ENCODE measurements at regions not wholly inside any gene's neighbourhood (a gene's known extent, or its start where the extent isn't known, plus 50 kb on each side); places are given as distances from the start of the nearest gene placed in this dataset.
"Not testable (repeated sequence)": the region's sequence is repeated elsewhere in the genome, so short reads cannot be mapped to it uniquely, and the experiment has no call there.

DNA sequence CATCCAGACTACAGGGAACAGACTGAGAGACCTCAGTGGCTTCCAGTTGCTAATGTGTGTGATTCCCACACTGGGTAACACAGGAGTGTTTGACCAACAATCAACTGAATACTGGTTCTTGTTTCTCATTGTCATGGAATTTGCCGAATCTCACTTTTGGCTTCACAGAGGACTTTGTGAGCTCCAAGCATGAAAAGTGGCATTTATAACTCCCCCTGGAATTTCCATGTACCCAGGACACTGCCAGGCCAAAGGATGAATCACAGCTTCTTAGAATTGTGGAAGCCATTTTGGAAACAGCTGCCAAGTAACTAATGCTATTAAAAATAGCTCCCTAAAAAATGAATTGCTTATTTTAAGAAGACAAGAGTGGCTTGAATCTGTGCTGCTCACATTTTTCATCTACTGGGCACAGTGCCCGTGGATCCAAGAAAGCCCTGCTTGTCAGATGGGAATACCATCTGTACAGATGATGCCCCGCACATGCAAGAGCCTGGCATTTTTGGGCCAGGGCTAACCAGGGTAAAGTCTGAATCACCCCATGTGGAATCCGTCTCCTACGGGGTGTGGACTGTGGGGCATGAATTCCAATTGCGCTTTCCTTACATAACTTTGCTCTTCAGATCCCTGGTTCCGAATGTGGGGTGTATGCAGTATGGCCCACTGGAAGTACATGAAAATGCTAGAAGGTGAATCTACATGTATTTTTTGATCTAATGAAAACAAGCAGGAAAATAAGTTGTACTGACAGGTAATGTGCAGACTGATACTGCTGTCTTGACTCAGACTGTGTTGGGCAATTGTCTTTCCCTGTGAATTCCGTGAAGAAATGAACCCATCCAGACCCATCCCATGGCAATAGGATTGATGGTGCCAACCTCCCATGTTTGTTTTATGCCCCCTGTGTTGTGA, 487.3 kb downstream of the SIPA1L2 start:
- H3K9me3 ChIP-seq (ENCODE audit: control insufficient read depth, low read length): no peaks in the 10 kb centered on the region
- H3K4me1 ChIP-seq (ENCODE audit: control insufficient read depth in 1 of 2, insufficient read depth in 2 of 2, low read length in 2 of 2): peaks cover 3 to 8% of the 10 kb centered on the region in 2 donors
- ATAC-seq (ENCODE audit: low FRiP score): peak; percentile 86
- 8 to 13% methylated on average over 8 of the region's 8 CpGs for WGBS, 2 donors
- H3K4me3 ChIP-seq (ENCODE audit: low read length in 2 of 2): no peak overlapping the region
- peak; percentile 84 for DNase-seq
- intact Hi-C loops (cut with DNase I): loop anchor here (10.0 kb wide), 3 partner anchors 298 to 492 kb away; partner anchors contain the start of gene SIPA1L2 (in 1 of the 2)
- no peaks in the 10 kb centered on the region for H3K36me3 ChIP-seq (ENCODE audit: control insufficient read depth in 1 of 2, insufficient read depth in 2 of 2, low read length in 1 of 2)
- peak overlapping the region; percentile 57 to 90 for H3K27ac ChIP-seq (ENCODE audit: low read depth in 1 of 2, low read length in 2 of 2)
- no peaks in the 10 kb centered on the region for H3K27me3 ChIP-seq (ENCODE audit: control insufficient read depth in 1 of 2, insufficient read depth in 2 of 2, low read length in 1 of 2)

DNA sequence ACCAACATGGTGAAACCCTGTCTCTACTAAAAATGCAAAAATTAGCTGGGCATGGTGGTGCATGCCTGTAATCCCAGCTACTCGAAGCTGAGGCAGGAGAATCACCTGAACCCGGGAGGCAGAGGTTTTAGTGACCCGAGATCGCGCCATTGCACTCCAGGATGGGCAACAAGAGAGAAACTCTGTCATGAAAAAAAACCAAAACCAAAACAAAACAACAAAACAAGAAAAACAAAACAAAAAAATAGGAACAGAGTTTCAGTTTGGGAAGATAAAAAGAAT, 488.8 kb downstream of the SIPA1L2 start:
- intact Hi-C loops (cut with DNase I): loop anchor here (10.0 kb wide), 3 partner anchors 296 to 494 kb away; partner anchors contain the start of gene SIPA1L2 (in 1 of the 2)
- H3K27ac ChIP-seq (ENCODE audit: low read depth in 1 of 2, low read length in 2 of 2); H3K27me3 ChIP-seq (ENCODE audit: control insufficient read depth in 1 of 2, insufficient read depth in 2 of 2, low read length in 1 of 2); ATAC-seq (ENCODE audit: low FRiP score); H3K36me3 ChIP-seq (ENCODE audit: control insufficient read depth in 1 of 2, insufficient read depth in 2 of 2, low read length in 1 of 2); H3K9me3 ChIP-seq (ENCODE audit: control insufficient read depth, low read length); DNase-seq; H3K4me3 ChIP-seq (ENCODE audit: low read length in 2 of 2); H3K4me1 ChIP-seq (ENCODE audit: control insufficient read depth in 1 of 2, insufficient read depth in 2 of 2, low read length in 2 of 2): not testable (repeated sequence)
- 88 to 89% methylated on average over 5 of the region's 5 CpGs for WGBS, 2 donors

DNA sequence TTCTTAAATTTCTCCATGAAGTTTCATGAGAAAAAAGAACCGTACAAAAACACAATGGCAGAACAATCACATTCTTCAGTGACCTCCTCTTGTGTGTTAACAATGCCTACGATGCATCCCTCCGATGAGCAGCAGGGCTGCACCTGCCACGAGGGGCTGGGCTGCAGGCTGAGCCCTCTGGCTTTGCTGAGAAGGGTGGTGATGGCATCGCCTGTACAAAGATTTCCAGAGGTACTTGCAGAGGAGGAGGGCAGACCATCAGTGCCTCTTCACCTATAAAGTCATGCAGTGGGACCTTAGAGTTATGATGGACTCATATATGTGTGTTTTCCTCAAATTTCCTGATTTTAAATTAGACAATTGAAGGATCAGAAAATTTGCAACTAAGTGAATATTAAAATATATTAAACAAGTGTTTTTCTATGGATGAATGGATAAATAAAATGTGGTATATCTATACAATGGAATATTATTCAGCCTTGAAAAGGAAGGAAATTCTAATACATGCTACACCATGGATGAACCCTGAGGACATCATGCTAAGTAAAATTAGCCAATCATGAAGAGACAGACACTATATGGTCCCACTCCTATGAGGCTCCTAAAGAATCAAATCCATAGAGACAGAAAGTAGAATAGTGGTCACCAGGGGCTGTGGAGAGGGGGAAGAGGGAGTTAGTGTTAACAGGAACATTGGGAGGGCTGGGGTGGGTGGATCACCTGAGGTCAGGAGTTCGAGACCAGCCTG, 489.3 kb downstream of the SIPA1L2 start:
- Histone ChIP-seq H3K27me3 (ENCODE audit: control insufficient read depth in 1 of 2, insufficient read depth in 2 of 2, low read length in 1 of 2) (no peaks in the 10 kb centered on the region), H3K9me3 (ENCODE audit: control insufficient read depth, low read length) (no peaks in the 10 kb centered on the region), H3K4me1 (ENCODE audit: control insufficient read depth in 1 of 2, insufficient read depth in 2 of 2, low read length in 2 of 2) (peaks cover 3 to 8% of the 10 kb centered on the region in 2 donors), H3K4me3 (ENCODE audit: low read length in 2 of 2) (no peak overlapping the region), H3K27ac (ENCODE audit: low read depth in 1 of 2, low read length in 2 of 2) (no peak overlapping the region), H3K36me3 (ENCODE audit: control insufficient read depth in 1 of 2, insufficient read depth in 2 of 2, low read length in 1 of 2) (no peaks in the 10 kb centered on the region)
- ATAC-seq (ENCODE audit: low FRiP score): no peak
- no peak for DNase-seq
- 74 to 92% methylated on average over 6 of the region's 6 CpGs for WGBS, 2 donors
- intact Hi-C loops (cut with DNase I): loop anchor here (10.0 kb wide), 3 partner anchors 296 to 494 kb away; partner anchors contain the start of gene SIPA1L2 (in 1 of the 2)

DNA sequence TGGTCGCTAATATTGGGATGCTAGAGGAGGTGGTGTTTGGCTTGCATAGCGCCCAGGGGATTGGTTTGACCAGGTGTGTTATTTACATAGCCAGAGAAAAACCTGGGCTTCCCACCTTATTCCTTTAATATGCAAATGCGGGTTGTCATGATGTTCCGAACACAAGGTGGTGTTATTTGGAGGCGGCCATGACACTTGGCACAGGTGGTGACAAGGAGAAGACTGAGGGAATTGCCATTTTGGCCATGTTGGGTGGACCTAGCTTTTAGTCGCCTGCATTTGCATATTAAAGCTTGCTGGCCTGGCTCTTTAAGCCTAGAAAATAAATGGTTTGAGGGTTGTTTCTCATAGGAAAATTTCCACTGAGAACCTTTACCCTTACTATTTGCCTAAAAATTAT, 490.5 kb downstream of the SIPA1L2 start:
- H3K27me3 ChIP-seq (ENCODE audit: control insufficient read depth in 1 of 2, insufficient read depth in 2 of 2, low read length in 1 of 2): no peaks in the 10 kb centered on the region
- no peaks in the 10 kb centered on the region for H3K9me3 ChIP-seq (ENCODE audit: control insufficient read depth, low read length)
- DNase-seq: no peak
- H3K4me1 ChIP-seq (ENCODE audit: control insufficient read depth in 1 of 2, insufficient read depth in 2 of 2, low read length in 2 of 2): peaks cover 3 to 8% of the 10 kb centered on the region in 2 donors
- no peak overlapping the region for H3K27ac ChIP-seq (ENCODE audit: low read depth in 1 of 2, low read length in 2 of 2)
- no peak for ATAC-seq (ENCODE audit: low FRiP score)
- intact Hi-C loops (cut with DNase I): no loop called here
- no peak overlapping the region for H3K4me3 ChIP-seq (ENCODE audit: low read length in 2 of 2)
- 96 to 99% methylated on average over 6 of the region's 6 CpGs for WGBS, 2 donors
- no peaks in the 10 kb centered on the region for H3K36me3 ChIP-seq (ENCODE audit: control insufficient read depth in 1 of 2, insufficient read depth in 2 of 2, low read length in 1 of 2)

DNA sequence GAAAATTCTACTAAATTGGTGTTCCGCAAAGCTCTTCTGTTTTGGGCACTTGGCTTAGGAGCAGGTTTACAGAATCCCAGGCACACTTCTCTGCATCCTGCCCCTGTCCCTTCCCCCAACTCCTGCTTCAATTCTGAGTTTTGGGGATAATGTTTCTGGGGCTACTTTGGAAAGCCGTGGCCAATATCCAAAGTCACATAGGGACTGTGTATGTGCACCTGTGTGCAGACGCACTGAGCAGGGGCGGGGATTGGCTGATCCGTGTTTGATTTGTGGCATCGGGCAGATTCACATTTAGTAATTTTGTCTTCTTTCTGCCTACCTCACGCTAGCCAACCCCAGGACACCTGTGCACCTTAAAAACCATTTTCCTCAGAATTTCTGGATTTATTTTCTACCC, 491.9 kb downstream of the SIPA1L2 start:
- H3K27me3 ChIP-seq (ENCODE audit: control insufficient read depth in 1 of 2, insufficient read depth in 2 of 2, low read length in 1 of 2): no peaks in the 10 kb centered on the region
- peaks cover 1 to 2% of the 10 kb centered on the region in 2 donors for H3K4me1 ChIP-seq (ENCODE audit: control insufficient read depth in 1 of 2, insufficient read depth in 2 of 2, low read length in 2 of 2)
- H3K4me3 ChIP-seq (ENCODE audit: low read length in 2 of 2): no peak overlapping the region
- ATAC-seq (ENCODE audit: low FRiP score) (no peak), DNase-seq (no peak)
- 89 to 90% methylated on average over 7 of the region's 7 CpGs for WGBS, 2 donors
- H3K27ac ChIP-seq (ENCODE audit: low read depth in 1 of 2, low read length in 2 of 2): no peak overlapping the region
- H3K9me3 ChIP-seq (ENCODE audit: control insufficient read depth, low read length): no peaks in the 10 kb centered on the region
- intact Hi-C loops (cut with DNase I): no loop called here
- no peaks in the 10 kb centered on the region for H3K36me3 ChIP-seq (ENCODE audit: control insufficient read depth in 1 of 2, insufficient read depth in 2 of 2, low read length in 1 of 2)

DNA sequence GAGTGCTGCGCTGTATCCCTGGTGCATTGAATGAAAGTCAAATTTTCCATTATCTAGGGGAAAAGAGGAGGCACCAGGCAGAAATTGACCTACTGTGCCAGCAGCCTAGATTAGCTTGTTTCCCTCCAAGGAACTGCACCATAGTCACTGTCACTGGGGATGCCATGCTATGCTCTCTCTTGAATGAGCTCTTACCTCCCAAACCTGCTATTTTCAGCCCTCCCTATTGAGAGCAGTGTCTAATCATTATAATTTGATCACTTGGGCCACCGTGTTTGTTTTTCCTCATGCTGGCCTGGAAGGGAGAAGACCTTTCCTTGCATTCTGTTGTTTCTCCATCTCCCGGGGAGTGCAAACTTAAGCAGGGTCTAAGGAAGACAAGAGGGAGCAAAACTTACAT, 492.9 kb downstream of the SIPA1L2 start:
- 84 to 91% methylated on average over 3 of the region's 3 CpGs for whole genome bisulfite sequencing, 2 donors
- ATAC-seq (ENCODE audit: low FRiP score) (no peak), DNase-seq (no peak)
- H3K27me3 ChIP-seq (ENCODE audit: control insufficient read depth in 1 of 2, insufficient read depth in 2 of 2, low read length in 1 of 2): no peaks in the 10 kb centered on the region
- H3K9me3 ChIP-seq (ENCODE audit: control insufficient read depth, low read length): no peaks in the 10 kb centered on the region
- no peak overlapping the region for H3K4me3 ChIP-seq (ENCODE audit: low read length in 2 of 2)
- no peaks in the 10 kb centered on the region for H3K4me1 ChIP-seq (ENCODE audit: control insufficient read depth in 1 of 2, insufficient read depth in 2 of 2, low read length in 2 of 2)
- intact Hi-C loops (cut with DNase I): no loop called here
- H3K27ac ChIP-seq (ENCODE audit: low read depth in 1 of 2, low read length in 2 of 2): no peak overlapping the region
- no peaks in the 10 kb centered on the region for H3K36me3 ChIP-seq (ENCODE audit: control insufficient read depth in 1 of 2, insufficient read depth in 2 of 2, low read length in 1 of 2)

DNA sequence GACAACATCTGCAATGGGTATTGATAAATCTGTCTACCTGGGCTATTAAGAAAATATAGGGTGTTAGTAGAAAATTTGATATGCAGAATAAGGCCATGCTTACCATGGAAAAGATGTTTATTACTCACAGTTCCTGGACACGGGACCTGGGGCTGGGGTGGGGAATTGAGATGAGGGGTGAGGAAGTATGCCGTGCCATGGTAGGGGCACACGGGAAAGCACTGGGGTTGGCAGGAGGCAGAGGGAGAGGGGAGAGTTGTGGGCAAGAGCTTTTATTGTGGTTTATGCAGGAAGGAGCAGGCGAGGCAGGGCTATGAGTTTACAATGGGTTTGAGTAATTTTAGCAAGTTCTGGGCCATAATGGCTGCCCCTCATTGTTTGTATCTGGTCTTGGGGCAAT, 493.8 kb downstream of the SIPA1L2 start:
- Histone ChIP-seq H3K4me1 (ENCODE audit: control insufficient read depth in 1 of 2, insufficient read depth in 2 of 2, low read length in 2 of 2) (no peaks in the 10 kb centered on the region), H3K27ac (ENCODE audit: low read depth in 1 of 2, low read length in 2 of 2) (no peak overlapping the region), H3K36me3 (ENCODE audit: control insufficient read depth in 1 of 2, insufficient read depth in 2 of 2, low read length in 1 of 2) (no peaks in the 10 kb centered on the region), H3K9me3 (ENCODE audit: control insufficient read depth, low read length) (no peaks in the 10 kb centered on the region), H3K4me3 (ENCODE audit: low read length in 2 of 2) (no peak overlapping the region), H3K27me3 (ENCODE audit: control insufficient read depth in 1 of 2, insufficient read depth in 2 of 2, low read length in 1 of 2) (no peaks in the 10 kb centered on the region)
- intact Hi-C loops (cut with DNase I): no loop called here
- WGBS, 2 donors: 94 to 95% methylated on average over 4 of the region's 4 CpGs
- ATAC-seq (ENCODE audit: low FRiP score) (no peak), DNase-seq (no peak)

DNA sequence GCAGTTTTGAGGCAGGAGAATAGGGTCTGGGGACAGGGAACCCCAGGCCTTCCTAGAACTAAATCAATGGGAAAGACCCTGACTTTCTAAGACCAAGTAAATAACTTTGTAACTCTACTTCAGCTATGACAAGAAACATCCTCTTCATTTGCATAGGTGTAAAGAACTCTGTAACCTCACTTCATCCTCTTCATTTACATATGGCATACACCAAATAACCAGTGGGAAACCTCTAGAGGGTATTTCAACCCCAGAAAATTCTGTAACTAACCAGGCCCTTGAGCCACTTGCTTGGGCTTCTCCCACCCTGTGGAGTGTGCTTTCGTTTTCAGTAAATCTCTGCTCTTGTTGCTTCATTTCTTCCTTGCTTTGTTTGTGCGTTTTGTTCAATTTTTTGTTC, 495.6 kb downstream of the SIPA1L2 start:
- 14% methylated on average over 2 of the region's 2 CpGs for WGBS, 2 donors
- intact Hi-C loops (cut with DNase I): no loop called here
- DNase-seq (no peak), ATAC-seq (ENCODE audit: low FRiP score) (no peak)
- Histone ChIP-seq H3K4me3 (ENCODE audit: low read length in 2 of 2) (no peak overlapping the region), H3K9me3 (ENCODE audit: control insufficient read depth, low read length) (peaks cover 1% of the 10 kb centered on the region), H3K27ac (ENCODE audit: low read depth in 1 of 2, low read length in 2 of 2) (no peak overlapping the region), H3K36me3 (ENCODE audit: control insufficient read depth in 1 of 2, insufficient read depth in 2 of 2, low read length in 1 of 2) (no peaks in the 10 kb centered on the region), H3K27me3 (ENCODE audit: control insufficient read depth in 1 of 2, insufficient read depth in 2 of 2, low read length in 1 of 2) (no peaks in the 10 kb centered on the region), H3K4me1 (ENCODE audit: control insufficient read depth in 1 of 2, insufficient read depth in 2 of 2, low read length in 2 of 2) (no peaks in the 10 kb centered on the region)
